ENCODE measurements at regions not wholly inside any gene's neighbourhood (a gene's known extent, or its start where the extent isn't known, plus 50 kb on each side); places are given as distances from the start of the nearest gene placed in this dataset. TPM values are rescaled to one million over a fixed set of nuclear protein-coding genes. Genes with fewer than 3 reads are reported as not detected.

- no peak for DNase-seq
Measured at GRCh38 chr4:151611960-151612359, 148.8 kb downstream of the GATB start.

GRCh38 chr4:151613290-151613689 lies 147.5 kb downstream of the GATB start:
- DNase-seq: no peak

- no peak for DNase-seq
Measured at GRCh38 chr4:151614561-151614960, 146.2 kb downstream of the GATB start.

- DNase-seq: no peak
Measured at GRCh38 chr4:151618858-151619257, 141.9 kb downstream of the GATB start.

- DNase-seq: no peak
Measured at GRCh38 chr4:151620066-151620465, 140.7 kb downstream of the GATB start.

Small RNAs in the stretch of these regions (small RNA-seq; reads per million reads assigned to genes)
- not detected for gene RN7SKP35 (ENCODE audit: low replicate concordance)

Data from skin of body (tissue), 2 donors.